GM18909 (cell line): ENCODE measurements at regions not wholly inside any gene's neighbourhood (a gene's known extent, or its start where the extent isn't known, plus 50 kb on each side); places are given as distances from the start of the nearest gene placed in this dataset.

Source experiments
- ATAC-seq: cut with Tn5 transposase; IDR thresholded peaks from one replicate; pipeline ENCODE4 v1.9.1; 2021; ENCODE audit warnings: mild to moderate bottlenecking; ENCODE audit not compliant: unreplicated experiment, poor library complexity

- ATAC-seq, result no peak
Observed at GRCh38 chr4:1501754-1502500, 95.7 kb upstream of the NKX1-1 start.

- no peak for ATAC-seq
Observed at GRCh38 chr4:1500966-1501753, 94.9 kb upstream of the NKX1-1 start.

GRCh38 chr4:1500231-1500965 lies 94.2 kb upstream of the NKX1-1 start:
- no peak for ATAC-seq

GRCh38 chr4:1499465-1499864 lies 93.2 kb upstream of the NKX1-1 start:
- ATAC-seq, result no peak

- ATAC-seq, result no peak
Observed at GRCh38 chr4:1497189-1497801, 91.1 kb upstream of the NKX1-1 start.

GRCh38 chr4:1496116-1496642 lies 89.9 kb upstream of the NKX1-1 start:
- no peak for ATAC-seq

GRCh38 chr4:1495416-1496115 lies 89.3 kb upstream of the NKX1-1 start:
- no peak for ATAC-seq

GRCh38 chr4:1494416-1495315 lies 88.4 kb upstream of the NKX1-1 start:
- ATAC-seq, result no peak

- ATAC-seq, result no peak
Observed at GRCh38 chr4:1493540-1494287, 87.5 kb upstream of the NKX1-1 start.

- no peak for ATAC-seq
Observed at GRCh38 chr4:1492651-1493539, 86.7 kb upstream of the NKX1-1 start.

- ATAC-seq, result no peak
Observed at GRCh38 chr4:1492142-1492457, 85.9 kb upstream of the NKX1-1 start.

GRCh38 chr4:1491328-1492141 lies 85.3 kb upstream of the NKX1-1 start:
- ATAC-seq, result no peak

- no peak for ATAC-seq
Observed at GRCh38 chr4:1490654-1491327, 84.5 kb upstream of the NKX1-1 start.

- no peak for ATAC-seq
Observed at GRCh38 chr4:1490011-1490653, 83.9 kb upstream of the NKX1-1 start.

- ATAC-seq, result no peak
Observed at GRCh38 chr4:1489639-1489995, 83.4 kb upstream of the NKX1-1 start.
